ENCODE measurements at regions not wholly inside any gene's neighbourhood (a gene's known extent, or its start where the extent isn't known, plus 50 kb on each side); places are given as distances from the start of the nearest gene placed in this dataset.

GRCh38 chr15:37638691-37639090 lies 295.7 kb upstream of the TMCO5A start:
- TF ChIP-seq CTCF (IDR thresholded peaks at IDR 0.05; ENCODE audit: low read depth, low read length, missing input control) (no peak), FOXA1 (IDR thresholded peaks at IDR 0.05) (no peak), EGR1 (IDR thresholded peaks at IDR 0.05; ENCODE audit: low read depth in 2 of 2) (no peak), YY1 (IDR thresholded peaks at IDR 0.05) (no peak), TAF1 (conservative IDR thresholded peaks at IDR 0.05) (no peak), ATF3 (IDR thresholded peaks at IDR 0.05) (no peak), REST (IDR thresholded peaks at IDR 0.05) (no peak), RAD21 (IDR thresholded peaks at IDR 0.05) (no peak), MAX (IDR thresholded peaks at IDR 0.05) (no peak), FOXA2 (IDR thresholded peaks at IDR 0.05) (no peak), RXRA (IDR thresholded peaks at IDR 0.05) (no peak)

Data from liver (tissue), 3 donors.